OCI-LY7 (cell line): ENCODE measurements at regions not wholly inside any gene's neighbourhood (a gene's known extent, or its start where the extent isn't known, plus 50 kb on each side); places are given as distances from the start of the nearest gene placed in this dataset.

Experiments used
- BruUV-seq: library from RNA; stranded (reverse); fragments of 400-500 nt; replicated peaks from 2 replicates; lab custom pipeline; 2021; lab: Mats Ljungman, UMichigan
- CTCF ChIA-PET: fragments of 300-600 bp; sonication (Branson Sonifier 250); formaldehyde crosslinking; loops from one replicate; lab custom pipeline; 2022; ENCODE audit warnings: antibody characterized with exemption; ENCODE audit not compliant: unreplicated experiment; lab: Charles Lee
- POLR2A ChIA-PET: fragments of 300-600 bp; sonication (Branson Sonifier 250); formaldehyde crosslinking; loops from one replicate; lab custom pipeline; 2022; ENCODE audit warnings: antibody characterized with exemption; lab: Charles Lee
- DNase-seq: peaks from one replicate; pipeline ENCODE4 v3.0.0-alpha.2; 2015; ENCODE audit warnings: low spot score
- H2AFZ ChIP-seq: fragments of 200-600 bp; sonication (generic), shearing (Covaris generic); 2 replicates; pipeline ENCODE4 v1.6.1; 2014; ENCODE audit warnings: mild to moderate bottlenecking, antibody characterized with exemption, low read length, moderate library complexity
- H3K27ac ChIP-seq: fragments of 200-600 bp; sonication (generic); 2 replicates; pipeline ENCODE4 v1.5.1; 2014; ENCODE audit warnings: mixed run types, low read depth, mild to moderate bottlenecking, moderate library complexity, low read length, inconsistent platforms; ENCODE audit not compliant: poor library complexity, severe bottlenecking
- H3K36me3 ChIP-seq: fragments of 200-600 bp; sonication (generic); 2 replicates; pipeline ENCODE4 v1.6.1; 2014; ENCODE audit warnings: mild to moderate bottlenecking, antibody characterized with exemption, low read length, moderate library complexity, mixed read lengths; ENCODE audit not compliant: insufficient read depth
- H3K4me1 ChIP-seq: fragments of 200-600 bp; sonication (generic); 2 replicates; pipeline ENCODE4 v1.5.1; 2014; ENCODE audit warnings: mild to moderate bottlenecking, low read length; ENCODE audit not compliant: insufficient read depth, poor library complexity, severe bottlenecking
- H3K4me2 ChIP-seq: fragments of 200-600 bp; sonication (generic); 2 replicates; pipeline ENCODE4 v1.6.1; 2014; ENCODE audit warnings: mild to moderate bottlenecking, low read length
- H3K4me3 ChIP-seq: fragments of 200-600 bp; sonication (generic); 2 replicates; pipeline ENCODE4 v1.5.1; 2014; ENCODE audit warnings: mild to moderate bottlenecking, low read depth, low read length; ENCODE audit not compliant: poor library complexity, severe bottlenecking
- H3K79me2 ChIP-seq: fragments of 200-600 bp; sonication (generic); 2 replicates; pipeline ENCODE4 v1.6.1; 2016; ENCODE audit warnings: low read depth, mild to moderate bottlenecking, low read length, moderate library complexity, mixed read lengths; ENCODE audit not compliant: insufficient read depth
- H3K9me2 ChIP-seq: fragments of 200-600 bp; sonication (generic); 2 replicates; pipeline ENCODE4 v1.6.1; 2016; ENCODE audit warnings: mild to moderate bottlenecking, low read length, mixed read lengths; ENCODE audit not compliant: insufficient read depth
- H3K9me3 ChIP-seq: fragments of 200-600 bp; sonication (generic); 2 replicates; pipeline ENCODE4 v1.6.1; 2014; ENCODE audit warnings: mild to moderate bottlenecking, mixed run types, low read length, mixed read lengths
- H4K20me1 ChIP-seq: fragments of 200-600 bp; sonication (generic); 2 replicates; pipeline ENCODE4 v1.6.1; 2014; ENCODE audit warnings: mild to moderate bottlenecking, antibody characterized with exemption, low read length, moderate library complexity, mixed read lengths; ENCODE audit not compliant: insufficient read depth
- EZH2phosphoT487 ChIP-seq: fragments of 200-600 bp; sonication (generic); IDR thresholded peaks from 2 replicates; pipeline ENCODE4 v1.6.1; 2018; ENCODE audit warnings: low read depth, borderline replicate concordance, mild to moderate bottlenecking, mixed run types, antibody characterized with exemption, low read length, moderate library complexity, mixed read lengths
- intact Hi-C: fragments of 100-400 bp; cut with micrococcal nuclease; formaldehyde crosslinking; loops from one replicate; pipeline ENCODE4 v1.10.0; 2022; ENCODE audit not compliant: unreplicated experiment
- TF ChIP-seq, protein P1 (sequence below): fragments of 200-600 bp; sonication (generic); conservative IDR thresholded peaks from 2 replicates; pipeline ENCODE4 v1.5.1; 2014; ENCODE audit warnings: mild to moderate bottlenecking, antibody characterized with exemption, low read length, moderate library complexity, mixed read lengths

DNA sequence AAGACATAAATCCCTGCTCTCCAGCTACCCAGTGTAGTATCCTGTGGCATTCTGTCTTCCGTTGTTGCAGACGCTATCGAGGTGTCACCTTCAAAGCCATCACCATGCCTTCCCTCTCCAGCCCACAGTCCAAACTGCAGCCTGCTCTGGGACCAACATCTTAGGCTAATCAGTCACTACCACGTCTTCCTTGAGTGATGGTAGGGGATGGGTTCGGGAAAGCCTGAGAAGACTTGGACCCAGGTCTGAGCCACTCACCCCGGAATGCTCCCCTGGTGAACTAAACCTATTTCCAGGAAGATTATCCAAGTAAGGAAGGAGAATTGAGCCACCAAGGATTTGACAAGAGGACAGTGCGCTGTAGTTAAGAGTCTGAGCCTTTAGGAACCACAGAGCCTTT, 52.9 kb upstream of the IRX1 start:
- no peaks in the 10 kb centered on the region for H4K20me1 ChIP-seq
- H3K9me3 ChIP-seq, result no peaks in the 10 kb centered on the region
- no peak overlapping the region for H3K4me3 ChIP-seq
- H2AFZ ChIP-seq, result no peak overlapping the region
- intact Hi-C loops, result no loop called here
- no TSS peak for BruUV-seq
- no peaks in the 10 kb centered on the region for H3K79me2 ChIP-seq
- no peaks in the 10 kb centered on the region for H3K4me1 ChIP-seq
- no peaks in the 10 kb centered on the region for H3K9me2 ChIP-seq
- ChIA-PET POLR2A (no interaction called here), CTCF (no interaction called here)
- H3K36me3 ChIP-seq, result no peaks in the 10 kb centered on the region
- H3K27ac ChIP-seq, result no peak overlapping the region
- TF ChIP-seq, protein P1, sequence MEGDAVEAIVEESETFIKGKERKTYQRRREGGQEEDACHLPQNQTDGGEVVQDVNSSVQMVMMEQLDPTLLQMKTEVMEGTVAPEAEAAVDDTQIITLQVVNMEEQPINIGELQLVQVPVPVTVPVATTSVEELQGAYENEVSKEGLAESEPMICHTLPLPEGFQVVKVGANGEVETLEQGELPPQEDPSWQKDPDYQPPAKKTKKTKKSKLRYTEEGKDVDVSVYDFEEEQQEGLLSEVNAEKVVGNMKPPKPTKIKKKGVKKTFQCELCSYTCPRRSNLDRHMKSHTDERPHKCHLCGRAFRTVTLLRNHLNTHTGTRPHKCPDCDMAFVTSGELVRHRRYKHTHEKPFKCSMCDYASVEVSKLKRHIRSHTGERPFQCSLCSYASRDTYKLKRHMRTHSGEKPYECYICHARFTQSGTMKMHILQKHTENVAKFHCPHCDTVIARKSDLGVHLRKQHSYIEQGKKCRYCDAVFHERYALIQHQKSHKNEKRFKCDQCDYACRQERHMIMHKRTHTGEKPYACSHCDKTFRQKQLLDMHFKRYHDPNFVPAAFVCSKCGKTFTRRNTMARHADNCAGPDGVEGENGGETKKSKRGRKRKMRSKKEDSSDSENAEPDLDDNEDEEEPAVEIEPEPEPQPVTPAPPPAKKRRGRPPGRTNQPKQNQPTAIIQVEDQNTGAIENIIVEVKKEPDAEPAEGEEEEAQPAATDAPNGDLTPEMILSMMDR, result no peak
- TF ChIP-seq EZH2phosphoT487, result no peak
- no peak overlapping the region for H3K4me2 ChIP-seq
- DNase-seq, result no peak

DNA sequence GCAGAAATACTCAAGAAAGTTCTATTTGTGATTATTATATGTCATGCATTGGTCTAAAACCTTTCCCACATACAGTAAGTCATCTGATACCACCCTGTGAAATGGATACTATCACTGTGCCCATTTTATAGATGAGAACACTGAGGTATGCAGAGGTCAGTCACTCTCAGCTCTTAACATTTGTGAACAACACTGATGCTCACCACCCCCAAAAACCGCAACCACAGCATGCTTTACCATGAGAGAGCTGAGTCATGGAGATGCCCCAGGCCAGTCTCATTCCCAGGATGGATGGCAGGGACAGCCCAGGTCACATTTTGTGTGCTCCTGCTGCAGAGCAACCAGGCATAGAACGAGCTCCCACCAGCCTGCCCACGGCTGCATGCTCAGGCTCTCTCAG, 53.5 kb upstream of the IRX1 start:
- Histone ChIP-seq H3K36me3 (no peaks in the 10 kb centered on the region), H3K27ac (no peak overlapping the region), H3K4me1 (no peaks in the 10 kb centered on the region), H3K9me3 (no peaks in the 10 kb centered on the region), H3K9me2 (no peaks in the 10 kb centered on the region), H2AFZ (no peak overlapping the region), H3K4me3 (no peak overlapping the region), H4K20me1 (no peaks in the 10 kb centered on the region), H3K79me2 (no peaks in the 10 kb centered on the region), H3K4me2 (no peak overlapping the region)
- ChIA-PET CTCF (no interaction called here), POLR2A (no interaction called here)
- intact Hi-C loops, result no loop called here
- no TSS peak for BruUV-seq
- DNase-seq, result no peak
- TF ChIP-seq, protein P1, result no peak
- no peak for TF ChIP-seq EZH2phosphoT487

DNA sequence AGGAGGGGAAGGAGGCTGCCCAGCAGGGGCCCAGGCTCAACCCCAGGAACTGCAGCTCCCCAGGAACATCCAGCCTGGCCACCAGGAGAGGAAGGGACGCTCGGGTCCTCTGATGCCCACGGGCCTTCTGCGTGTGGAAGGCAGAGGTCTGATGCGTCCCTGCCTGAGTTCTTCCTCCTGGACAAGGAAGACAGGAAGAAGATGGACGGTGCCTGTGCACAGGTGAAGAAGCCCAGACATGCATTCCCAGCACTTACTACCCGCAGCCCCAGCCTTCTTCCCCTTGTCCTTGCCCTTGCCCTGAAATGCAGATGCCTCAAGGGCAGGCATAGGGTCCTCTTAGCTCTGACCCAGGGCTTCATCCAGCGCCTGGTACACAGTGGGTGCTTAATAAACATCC, 56.7 kb upstream of the IRX1 start:
- intact Hi-C loops, result no loop called here
- ChIA-PET POLR2A (no interaction called here), CTCF (no interaction called here)
- Histone ChIP-seq H3K79me2 (no peaks in the 10 kb centered on the region), H3K27ac (no peak overlapping the region), H3K4me2 (no peak overlapping the region), H3K9me3 (no peaks in the 10 kb centered on the region), H2AFZ (no peak overlapping the region), H3K4me1 (no peaks in the 10 kb centered on the region), H3K9me2 (no peaks in the 10 kb centered on the region), H4K20me1 (no peaks in the 10 kb centered on the region), H3K4me3 (no peak overlapping the region), H3K36me3 (no peaks in the 10 kb centered on the region)
- BruUV-seq, result no TSS peak
- TF ChIP-seq EZH2phosphoT487, result no peak
- TF ChIP-seq, protein P1, result no peak
- no peak for DNase-seq
